ENCODE measurements at regions not wholly inside any gene's neighbourhood (a gene's known extent, or its start where the extent isn't known, plus 50 kb on each side); places are given as distances from the start of the nearest gene placed in this dataset.

- no peaks in the 10 kb centered on the region for H3K27me3 ChIP-seq (ENCODE audit: control insufficient read depth in 4 of 4, insufficient read depth in 4 of 4, low read length in 3 of 4)
- no peak overlapping the region for H3K4me3 ChIP-seq (ENCODE audit: low read depth in 1 of 3, low read length in 3 of 3)
- H3K9me3 ChIP-seq (ENCODE audit: control insufficient read depth in 4 of 4, low read length in 3 of 4): no peaks in the 10 kb centered on the region
- H3K27ac ChIP-seq (ENCODE audit: low read depth in 1 of 2, low read length in 2 of 2): no peak overlapping the region
- TF ChIP-seq ATF3 (IDR thresholded peaks at IDR 0.05) (no peak), RXRA (IDR thresholded peaks at IDR 0.05) (no peak), CTCF (IDR thresholded peaks at IDR 0.05; ENCODE audit: low read depth, low read length, missing input control) (no peak), HNF4G (IDR thresholded peaks at IDR 0.05) (no peak), JUND (IDR thresholded peaks at IDR 0.05) (no peak), NR2F2 (IDR thresholded peaks at IDR 0.05) (no peak), TAF1 (conservative IDR thresholded peaks at IDR 0.05) (no peak), GABPA (IDR thresholded peaks at IDR 0.05 in 1 of 2, conservative IDR thresholded peaks at IDR 0.05 in 1 of 2) (no peak), FOXA2 (IDR thresholded peaks at IDR 0.05) (no peak), RAD21 (IDR thresholded peaks at IDR 0.05) (no peak), EGR1 (IDR thresholded peaks at IDR 0.05; ENCODE audit: low read depth in 2 of 2) (no peak), ZBTB33 (IDR thresholded peaks at IDR 0.05) (no peak), REST (IDR thresholded peaks at IDR 0.05) (no peak), SP1 (IDR thresholded peaks at IDR 0.05) (no peak), HNF4A (conservative IDR thresholded peaks at IDR 0.05) (no peak)
- no peaks in the 10 kb centered on the region for H3K36me3 ChIP-seq (ENCODE audit: control insufficient read depth in 4 of 4, insufficient read depth in 3 of 4, low read depth in 1 of 4, low read length in 3 of 4)
- 74% methylated on average over 3 of the region's 3 CpGs for WGBS
- no peak overlapping the region for H3K9ac ChIP-seq (ENCODE audit: low read depth in 1 of 2, low read length in 2 of 2)
- H3K4me1 ChIP-seq (ENCODE audit: control insufficient read depth in 4 of 4, insufficient read depth in 4 of 4, low read length in 3 of 4): no peaks in the 10 kb centered on the region
- DNase-seq (ENCODE audit: low spot score): no peak
These were observed 2000.1 kb downstream of the EFNA5 start for GRCh38 chr5:105670596-105670995.

- Histone ChIP-seq H3K4me1 (ENCODE audit: control insufficient read depth in 4 of 4, insufficient read depth in 4 of 4, low read length in 3 of 4) (no peaks in the 10 kb centered on the region), H3K36me3 (ENCODE audit: control insufficient read depth in 4 of 4, insufficient read depth in 3 of 4, low read depth in 1 of 4, low read length in 3 of 4) (no peaks in the 10 kb centered on the region), H3K9ac (ENCODE audit: low read depth in 1 of 2, low read length in 2 of 2) (no peak overlapping the region), H3K4me3 (ENCODE audit: low read depth in 1 of 3, low read length in 3 of 3) (no peak overlapping the region), H3K27ac (ENCODE audit: low read depth in 1 of 2, low read length in 2 of 2) (no peak overlapping the region), H3K27me3 (ENCODE audit: control insufficient read depth in 4 of 4, insufficient read depth in 4 of 4, low read length in 3 of 4) (no peaks in the 10 kb centered on the region), H3K9me3 (ENCODE audit: control insufficient read depth in 4 of 4, low read length in 3 of 4) (no peaks in the 10 kb centered on the region)
- TF ChIP-seq REST (IDR thresholded peaks at IDR 0.05) (no peak), TAF1 (conservative IDR thresholded peaks at IDR 0.05) (no peak), EGR1 (IDR thresholded peaks at IDR 0.05; ENCODE audit: low read depth in 2 of 2) (no peak), MAX (IDR thresholded peaks at IDR 0.05) (no peak)
- no peak for DNase-seq (ENCODE audit: low spot score)
- WGBS: 82% methylated on average over 4 of the region's 4 CpGs
These were observed 2007.1 kb downstream of the EFNA5 start for GRCh38 chr5:105663671-105664070.

Measured in liver (tissue), 8 donors.